ENCODE measurements at regions not wholly inside any gene's neighbourhood (a gene's known extent, or its start where the extent isn't known, plus 50 kb on each side); places are given as distances from the start of the nearest gene placed in this dataset.
A peak's percentile ranks its signal among the peaks of the same experiment; 100 is the strongest.
"Not testable (repeated sequence)": the region's sequence is repeated elsewhere in the genome, so short reads cannot be mapped to it uniquely, and the experiment has no call there.

- no peak for DNase-seq
Observed at GRCh38 chr7:56449762-56450161, 333.5 kb upstream of the NUPR2 start.

- no peak for DNase-seq
Observed at GRCh38 chr7:56447864-56448693, 331.9 kb upstream of the NUPR2 start.

- not testable (repeated sequence) for DNase-seq
Observed at GRCh38 chr7:56420528-56420927, 304.3 kb upstream of the NUPR2 start.

- DNase-seq: no peak
Observed at GRCh38 chr7:56375173-56375572, 259.0 kb upstream of the NUPR2 start.

- not testable (repeated sequence) for DNase-seq
Observed at GRCh38 chr7:56374666-56375065, 258.4 kb upstream of the NUPR2 start.

GRCh38 chr7:56373314-56373713 is 257.1 kb upstream of the NUPR2 start:
- peak; percentile 23 for DNase-seq

GRCh38 chr7:56371792-56372191 is 255.6 kb upstream of the NUPR2 start:
- not testable (repeated sequence) for DNase-seq

- DNase-seq: not testable (repeated sequence)
Observed at GRCh38 chr7:56370208-56370872, 254.1 kb upstream of the NUPR2 start.

- DNase-seq: not testable (repeated sequence)
Observed at GRCh38 chr7:56367914-56368313, 251.7 kb upstream of the NUPR2 start.

- not testable (repeated sequence) for DNase-seq
Observed at GRCh38 chr7:56367411-56367810, 251.2 kb upstream of the NUPR2 start.

- DNase-seq: not testable (repeated sequence)
Observed at GRCh38 chr7:56366701-56367100, 250.5 kb upstream of the NUPR2 start.

- not testable (repeated sequence) for DNase-seq
Observed at GRCh38 chr7:56352576-56352975, 236.4 kb upstream of the NUPR2 start.

GRCh38 chr7:56351181-56351580 is 235.0 kb upstream of the NUPR2 start:
- DNase-seq: not testable (repeated sequence)

GRCh38 chr7:56348311-56348710 is 232.1 kb upstream of the NUPR2 start:
- not testable (repeated sequence) for DNase-seq

GRCh38 chr7:56328327-56328726 is 212.1 kb upstream of the NUPR2 start:
- DNase-seq: not testable (repeated sequence)

GRCh38 chr7:56290548-56290947 is 174.3 kb upstream of the NUPR2 start:
- no peak for DNase-seq

GRCh38 chr7:56287429-56288138 is 171.4 kb upstream of the NUPR2 start:
- no peak for DNase-seq

GRCh38 chr7:56256108-56256507 is 139.9 kb upstream of the NUPR2 start:
- no peak for DNase-seq

- DNase-seq: no peak
Observed at GRCh38 chr7:56250135-56250534, 133.9 kb upstream of the NUPR2 start.

- DNase-seq: no peak
Observed at GRCh38 chr7:56229631-56230030, 113.4 kb upstream of the NUPR2 start.

GRCh38 chr7:56222866-56223265 is 106.6 kb upstream of the NUPR2 start:
- no peak for DNase-seq

- no peak for DNase-seq
Observed at GRCh38 chr7:56219017-56219416, 102.8 kb upstream of the NUPR2 start.

GRCh38 chr7:56218510-56218909 is 102.3 kb upstream of the NUPR2 start:
- no peak for DNase-seq

- DNase-seq: no peak
Observed at GRCh38 chr7:56213574-56213973, 97.4 kb upstream of the NUPR2 start.
